C4-2B (cell line): ENCODE measurements at regions not wholly inside any gene's neighbourhood (a gene's known extent, or its start where the extent isn't known, plus 50 kb on each side); places are given as distances from the start of the nearest gene placed in this dataset.

Source experiments
- ZFX ChIP-seq: fragments of 450-650 bp; IDR thresholded peaks from 2 replicates; pipeline ENCODE4 v1.6.1; 2017
- TF ChIP-seq, protein P1 (sequence below): fragments of 450-650 bp; conservative IDR thresholded peaks from 2 replicates; pipeline ENCODE4 v1.5.1; 2017; ENCODE audit warnings: mild to moderate bottlenecking

DNA sequence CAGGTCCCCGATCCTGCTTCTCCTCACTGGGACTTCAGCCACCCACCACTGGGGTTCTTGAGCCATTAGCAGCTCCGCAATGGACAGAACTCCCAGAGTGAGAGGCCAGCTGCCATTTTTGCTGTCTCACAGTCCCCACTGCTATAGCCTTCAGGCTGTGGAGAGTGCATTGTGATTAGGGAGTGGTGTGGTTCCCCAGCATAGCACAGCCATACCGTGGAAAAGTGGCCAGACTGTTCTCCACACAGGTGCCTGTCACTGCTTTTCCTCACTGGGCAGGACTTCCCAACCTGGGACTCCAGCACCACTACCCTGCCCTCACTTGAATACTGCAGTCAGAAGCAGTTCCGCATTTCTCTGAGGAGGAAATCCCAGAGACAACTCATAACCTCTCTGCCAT, 270.3 kb upstream of the DCBLD2 start:
- TF ChIP-seq, protein P1, sequence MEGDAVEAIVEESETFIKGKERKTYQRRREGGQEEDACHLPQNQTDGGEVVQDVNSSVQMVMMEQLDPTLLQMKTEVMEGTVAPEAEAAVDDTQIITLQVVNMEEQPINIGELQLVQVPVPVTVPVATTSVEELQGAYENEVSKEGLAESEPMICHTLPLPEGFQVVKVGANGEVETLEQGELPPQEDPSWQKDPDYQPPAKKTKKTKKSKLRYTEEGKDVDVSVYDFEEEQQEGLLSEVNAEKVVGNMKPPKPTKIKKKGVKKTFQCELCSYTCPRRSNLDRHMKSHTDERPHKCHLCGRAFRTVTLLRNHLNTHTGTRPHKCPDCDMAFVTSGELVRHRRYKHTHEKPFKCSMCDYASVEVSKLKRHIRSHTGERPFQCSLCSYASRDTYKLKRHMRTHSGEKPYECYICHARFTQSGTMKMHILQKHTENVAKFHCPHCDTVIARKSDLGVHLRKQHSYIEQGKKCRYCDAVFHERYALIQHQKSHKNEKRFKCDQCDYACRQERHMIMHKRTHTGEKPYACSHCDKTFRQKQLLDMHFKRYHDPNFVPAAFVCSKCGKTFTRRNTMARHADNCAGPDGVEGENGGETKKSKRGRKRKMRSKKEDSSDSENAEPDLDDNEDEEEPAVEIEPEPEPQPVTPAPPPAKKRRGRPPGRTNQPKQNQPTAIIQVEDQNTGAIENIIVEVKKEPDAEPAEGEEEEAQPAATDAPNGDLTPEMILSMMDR: no peak
- TF ChIP-seq ZFX: no peak
